WTC11 (cell line): ENCODE measurements at regions not wholly inside any gene's neighbourhood (a gene's known extent, or its start where the extent isn't known, plus 50 kb on each side); places are given as distances from the start of the nearest gene placed in this dataset.

ENCODE experiments used
- ATAC-seq: fragments of 200-7000 bp; cut with Tn5 transposase; 2 replicates; pipeline ENCODE4 v1.10.0; 2021; ENCODE audit warnings: mild to moderate bottlenecking, moderate library complexity
- CTCF ChIA-PET: fragments of 300-600 bp; sonication (Branson Sonifier 250); formaldehyde crosslinking; loops from one replicate; lab custom pipeline; 2021; ENCODE audit warnings: antibody characterized with exemption; lab: Charles Lee
- POLR2A ChIA-PET: fragments of 350-600 bp; sonication (Branson Sonifier 250); formaldehyde crosslinking; loops from one replicate; lab custom pipeline; 2021; ENCODE audit warnings: antibody characterized with exemption; lab: Charles Lee
- DNase-seq: peaks from one replicate; pipeline ENCODE4 v3.0.0; 2021; ENCODE audit warnings: low spot score
- H3K27ac Mint-ChIP-seq: 2 replicates; pipeline ENCODE4 v1.8.0; 2021; ENCODE audit warnings: mixed read lengths
- H3K27me3 Mint-ChIP-seq: 2 replicates; pipeline ENCODE4 v1.8.0; 2021; ENCODE audit warnings: low read depth, mild to moderate bottlenecking, moderate library complexity, mixed read lengths
- H3K36me3 Mint-ChIP-seq: 2 replicates; pipeline ENCODE4 v1.8.0; 2021; ENCODE audit warnings: mixed read lengths
- H3K4me1 Mint-ChIP-seq: 2 replicates; pipeline ENCODE4 v1.8.0; 2022; ENCODE audit warnings: mixed read lengths
- H3K4me3 Mint-ChIP-seq: 2 replicates; pipeline ENCODE4 v1.8.0; 2021; ENCODE audit warnings: mild to moderate bottlenecking, moderate library complexity, mixed read lengths
- H3K9me3 Mint-ChIP-seq: 2 replicates; pipeline ENCODE4 v1.8.0; 2021; ENCODE audit warnings: mixed read lengths
- AR ChIP-seq: fragments of 250-450 bp; sonication (Bioruptor Pico); IDR thresholded peaks from 2 replicates; pipeline ENCODE4 v1.9.0; 2021; ENCODE audit warnings: mild to moderate bottlenecking
- ARID4B ChIP-seq: sonication (generic); formaldehyde crosslinking; IDR thresholded peaks from 2 replicates; pipeline ENCODE4 v1.8.0; 2023; ENCODE audit warnings: missing genetic modification reagents, mild to moderate bottlenecking, borderline replicate concordance
- CREM ChIP-seq: sonication (generic); formaldehyde crosslinking; IDR thresholded peaks from 2 replicates; pipeline ENCODE4 v1.8.1; 2022; ENCODE audit warnings: mild to moderate bottlenecking, missing genetic modification reagents, moderate library complexity
- EMX1 ChIP-seq: fragments of 250-450 bp; sonication (Bioruptor Pico); IDR thresholded peaks from 2 replicates; pipeline ENCODE4 v1.8.0; 2021; ENCODE audit warnings: mild to moderate bottlenecking
- ETV6 ChIP-seq: sonication (generic); formaldehyde crosslinking; IDR thresholded peaks from 2 replicates; pipeline ENCODE4 v1.8.1; 2022; ENCODE audit warnings: mild to moderate bottlenecking, missing genetic modification reagents
- FOXK1 ChIP-seq: sonication (generic); formaldehyde crosslinking; IDR thresholded peaks from 2 replicates; pipeline ENCODE4 v1.8.0; 2022; ENCODE audit warnings: mild to moderate bottlenecking, moderate library complexity, missing genetic modification reagents
- GRHL2 ChIP-seq: fragments of 250-450 bp; sonication (Bioruptor Pico); IDR thresholded peaks from 2 replicates; pipeline ENCODE4 v1.8.0; 2022; ENCODE audit warnings: mild to moderate bottlenecking, moderate library complexity; ENCODE audit not compliant: insufficient replicate concordance, severe bottlenecking
- PRDM15 ChIP-seq: sonication (generic); formaldehyde crosslinking; IDR thresholded peaks from 2 replicates; pipeline ENCODE4 v1.8.0; 2022; ENCODE audit warnings: missing genetic modification reagents
- TCF7 ChIP-seq: sonication (generic); formaldehyde crosslinking; IDR thresholded peaks from 2 replicates; pipeline ENCODE4 v1.8.0; 2022; ENCODE audit warnings: mild to moderate bottlenecking, low read depth, missing genetic modification reagents, moderate library complexity
- TEAD1 ChIP-seq: sonication (generic); formaldehyde crosslinking; IDR thresholded peaks from 2 replicates; pipeline ENCODE4 v1.8.0; 2022; ENCODE audit warnings: mild to moderate bottlenecking, missing genetic modification reagents
- TP53 ChIP-seq: sonication (generic); formaldehyde crosslinking; IDR thresholded peaks from 2 replicates; pipeline ENCODE4 v1.8.1; 2023; ENCODE audit warnings: mild to moderate bottlenecking, missing genetic modification reagents
- USF1 ChIP-seq: sonication (generic); formaldehyde crosslinking; IDR thresholded peaks from 2 replicates; pipeline ENCODE4 v1.8.0; 2022; ENCODE audit warnings: mild to moderate bottlenecking, missing genetic modification reagents
- ZNF423 ChIP-seq: fragments of 250-450 bp; sonication (Bioruptor Pico); IDR thresholded peaks from 2 replicates; pipeline ENCODE4 v2.1.2; 2022; ENCODE audit warnings: mild to moderate bottlenecking, moderate library complexity
- ZNF425 ChIP-seq: fragments of 250-450 bp; sonication (Bioruptor Pico); conservative IDR thresholded peaks from 2 replicates; pipeline ENCODE4 v1.9.0; 2021; ENCODE audit warnings: mild to moderate bottlenecking
- ZNF532 ChIP-seq: fragments of 250-450 bp; sonication (Bioruptor Pico); IDR thresholded peaks from 2 replicates; pipeline ENCODE4 v1.9.0; 2021; ENCODE audit warnings: mild to moderate bottlenecking, borderline replicate concordance

- peaks cover 6% of the 10 kb centered on the region; the same call in 1 of the 2 replicates for H3K9me3 Mint-ChIP-seq
- DNase-seq (no peak), ATAC-seq (no peak)
- H3K27me3 Mint-ChIP-seq, result no peaks in the 10 kb centered on the region; the same call in 1 of the 2 replicates
- H3K4me3 Mint-ChIP-seq, result no peak overlapping the region
- H3K4me1 Mint-ChIP-seq, result peaks cover 8% of the 10 kb centered on the region
- TF ChIP-seq AR (CRISPR knock-in tag) (no peak), PRDM15 (CRISPR knock-in tag) (no peak), CREM (CRISPR knock-in tag) (no peak), EMX1 (no peak), TEAD1 (CRISPR knock-in tag) (no peak), ZNF423 (CRISPR knock-in tag) (no peak), TCF7 (no peak), ETV6 (CRISPR knock-in tag) (no peak), ARID4B (CRISPR knock-in tag) (no peak), USF1 (CRISPR knock-in tag) (no peak), GRHL2 (CRISPR knock-in tag) (no peak)
- H3K36me3 Mint-ChIP-seq, result no peaks in the 10 kb centered on the region
- no peak overlapping the region for H3K27ac Mint-ChIP-seq
- ChIA-PET POLR2A (no interaction called here), CTCF (no interaction called here)
These were observed 578.7 kb downstream of the BCOR start for GRCh38 chrX:39519030-39519488.

- ChIA-PET CTCF (no interaction called here), POLR2A (no interaction called here)
- DNase-seq (no peak), ATAC-seq (no peak)
- H3K27ac Mint-ChIP-seq, result no peak overlapping the region
- H3K36me3 Mint-ChIP-seq, result no peaks in the 10 kb centered on the region
- H3K9me3 Mint-ChIP-seq, result peaks cover 7% of the 10 kb centered on the region; the same call in 1 of the 2 replicates
- H3K4me3 Mint-ChIP-seq, result no peak overlapping the region
- H3K27me3 Mint-ChIP-seq, result no peaks in the 10 kb centered on the region; the same call in none of the 2 replicates
- peaks cover 6% of the 10 kb centered on the region for H3K4me1 Mint-ChIP-seq
- TF ChIP-seq ZNF423 (CRISPR knock-in tag) (no peak), FOXK1 (CRISPR knock-in tag) (no peak), TP53 (CRISPR knock-in tag) (no peak), ZNF425 (CRISPR knock-in tag) (no peak), ZNF532 (CRISPR knock-in tag) (no peak)
These were observed 578.0 kb downstream of the BCOR start for GRCh38 chrX:39519566-39520301.
